Ovary (tissue), 3 donors: ENCODE measurements at regions not wholly inside any gene's neighbourhood (a gene's known extent, or its start where the extent isn't known, plus 50 kb on each side); places are given as distances from the start of the nearest gene placed in this dataset.

ENCODE experiments used
- EP300 ChIP-seq: sonication (generic); formaldehyde crosslinking; IDR thresholded peaks from one replicate; pipeline ENCODE4 v1.6.1; 2017; ENCODE audit warnings: antibody characterized with exemption
- POLR2A ChIP-seq: fragments of 450-650 bp; IDR thresholded peaks from one replicate; pipeline ENCODE4 v1.6.1; 2017; ENCODE audit warnings: antibody characterized with exemption, mild to moderate bottlenecking, moderate library complexity
- TF ChIP-seq, protein P1 (sequence below), 3 donors: fragments of 450-650 bp in 2 of 3; fragments of 200-600 bp in 1 of 3; IDR thresholded peaks; one replicate each; pipeline versions ENCODE4 v1.5.1 to v1.8.0; 2016 to 2022; ENCODE audit warnings: antibody characterized with exemption in 3 of 3, mild to moderate bottlenecking in 1 of 3
- donor health status: DM: no; HTN: no; CAD: no.

DNA sequence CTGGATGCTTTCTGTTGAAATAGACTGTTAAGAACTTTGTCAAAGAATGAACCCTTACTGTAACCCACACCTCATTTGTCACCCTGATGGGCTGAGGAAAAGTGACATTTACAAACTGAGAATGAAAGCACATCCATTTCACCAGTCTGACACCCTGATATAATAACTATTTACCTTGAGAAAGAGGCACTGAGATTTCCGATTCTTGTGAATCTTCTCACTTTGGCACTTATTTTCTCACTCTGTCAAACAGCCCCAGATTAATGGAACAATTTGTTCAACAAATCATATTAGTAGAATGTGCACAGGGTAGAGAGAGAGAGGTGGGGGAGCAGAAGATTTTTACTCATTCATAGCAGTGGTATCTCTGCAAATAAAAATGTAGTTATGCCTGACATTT lies 606.9 kb downstream of the MCTP2 start:
- TF ChIP-seq, protein P1, sequence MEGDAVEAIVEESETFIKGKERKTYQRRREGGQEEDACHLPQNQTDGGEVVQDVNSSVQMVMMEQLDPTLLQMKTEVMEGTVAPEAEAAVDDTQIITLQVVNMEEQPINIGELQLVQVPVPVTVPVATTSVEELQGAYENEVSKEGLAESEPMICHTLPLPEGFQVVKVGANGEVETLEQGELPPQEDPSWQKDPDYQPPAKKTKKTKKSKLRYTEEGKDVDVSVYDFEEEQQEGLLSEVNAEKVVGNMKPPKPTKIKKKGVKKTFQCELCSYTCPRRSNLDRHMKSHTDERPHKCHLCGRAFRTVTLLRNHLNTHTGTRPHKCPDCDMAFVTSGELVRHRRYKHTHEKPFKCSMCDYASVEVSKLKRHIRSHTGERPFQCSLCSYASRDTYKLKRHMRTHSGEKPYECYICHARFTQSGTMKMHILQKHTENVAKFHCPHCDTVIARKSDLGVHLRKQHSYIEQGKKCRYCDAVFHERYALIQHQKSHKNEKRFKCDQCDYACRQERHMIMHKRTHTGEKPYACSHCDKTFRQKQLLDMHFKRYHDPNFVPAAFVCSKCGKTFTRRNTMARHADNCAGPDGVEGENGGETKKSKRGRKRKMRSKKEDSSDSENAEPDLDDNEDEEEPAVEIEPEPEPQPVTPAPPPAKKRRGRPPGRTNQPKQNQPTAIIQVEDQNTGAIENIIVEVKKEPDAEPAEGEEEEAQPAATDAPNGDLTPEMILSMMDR (IDR thresholded peaks at IDR 0.05), result no peak
- no peak for TF ChIP-seq EP300
- TF ChIP-seq POLR2A, result no peak
